NB4 (cell line): ENCODE measurements at regions not wholly inside any gene's neighbourhood (a gene's known extent, or its start where the extent isn't known, plus 50 kb on each side); places are given as distances from the start of the nearest gene placed in this dataset.

Source experiments
- CTCF ChIP-seq: IDR thresholded peaks from one replicate; pipeline ENCODE4 v1.5.1; 2012; ENCODE audit warnings: low read depth, low read length
- MYC ChIP-seq: IDR thresholded peaks from 2 replicates; pipeline ENCODE4 v1.6.1; 2011; ENCODE audit warnings: low read depth, low read length

- TF ChIP-seq CTCF (no peak), MYC (no peak)
These were observed 345.1 kb downstream of the PLOD2 start for GRCh38 chr3:145815707-145816413.
